ENCODE measurements at regions not wholly inside any gene's neighbourhood (a gene's known extent, or its start where the extent isn't known, plus 50 kb on each side); places are given as distances from the start of the nearest gene placed in this dataset.

DNA sequence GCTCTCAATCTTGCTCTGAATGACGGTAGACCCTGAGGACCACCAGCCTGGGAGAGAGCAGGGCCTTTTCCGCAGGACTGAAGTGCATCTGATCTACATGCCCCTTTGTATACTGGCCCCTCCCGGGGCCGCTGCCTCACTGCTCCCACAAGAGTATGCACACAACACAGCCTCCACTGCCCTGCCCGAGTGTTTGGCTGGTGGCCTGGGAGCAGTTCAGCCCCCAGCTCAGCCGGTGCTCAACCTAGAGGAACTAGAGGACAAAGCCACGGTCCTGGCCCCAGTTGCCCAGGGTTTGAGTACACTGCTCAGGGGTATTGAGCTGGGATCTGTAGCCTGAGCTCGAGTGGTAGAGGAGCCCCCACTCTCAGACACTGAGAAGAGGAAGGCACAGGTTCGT lies 118.9 kb upstream of the CAB39 start:
- DNase-seq (ENCODE audit: low spot score in 2 of 2, unreplicated experiment in 2 of 2), result no peak
- Mint-ChIP-seq H3K4me1 (no peaks in the 10 kb centered on the region), H3K4me3 (no peak overlapping the region), H3K36me3 (no peaks in the 10 kb centered on the region), H3K27me3 (ENCODE audit: low read depth) (peaks cover 13% of the 10 kb centered on the region), H3K27ac (no peak overlapping the region), H3K9me3 (no peaks in the 10 kb centered on the region)
- TF ChIP-seq, protein P1, sequence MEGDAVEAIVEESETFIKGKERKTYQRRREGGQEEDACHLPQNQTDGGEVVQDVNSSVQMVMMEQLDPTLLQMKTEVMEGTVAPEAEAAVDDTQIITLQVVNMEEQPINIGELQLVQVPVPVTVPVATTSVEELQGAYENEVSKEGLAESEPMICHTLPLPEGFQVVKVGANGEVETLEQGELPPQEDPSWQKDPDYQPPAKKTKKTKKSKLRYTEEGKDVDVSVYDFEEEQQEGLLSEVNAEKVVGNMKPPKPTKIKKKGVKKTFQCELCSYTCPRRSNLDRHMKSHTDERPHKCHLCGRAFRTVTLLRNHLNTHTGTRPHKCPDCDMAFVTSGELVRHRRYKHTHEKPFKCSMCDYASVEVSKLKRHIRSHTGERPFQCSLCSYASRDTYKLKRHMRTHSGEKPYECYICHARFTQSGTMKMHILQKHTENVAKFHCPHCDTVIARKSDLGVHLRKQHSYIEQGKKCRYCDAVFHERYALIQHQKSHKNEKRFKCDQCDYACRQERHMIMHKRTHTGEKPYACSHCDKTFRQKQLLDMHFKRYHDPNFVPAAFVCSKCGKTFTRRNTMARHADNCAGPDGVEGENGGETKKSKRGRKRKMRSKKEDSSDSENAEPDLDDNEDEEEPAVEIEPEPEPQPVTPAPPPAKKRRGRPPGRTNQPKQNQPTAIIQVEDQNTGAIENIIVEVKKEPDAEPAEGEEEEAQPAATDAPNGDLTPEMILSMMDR (IDR thresholded peaks at IDR 0.05; ENCODE audit: unreplicated experiment), result no peak

DNA sequence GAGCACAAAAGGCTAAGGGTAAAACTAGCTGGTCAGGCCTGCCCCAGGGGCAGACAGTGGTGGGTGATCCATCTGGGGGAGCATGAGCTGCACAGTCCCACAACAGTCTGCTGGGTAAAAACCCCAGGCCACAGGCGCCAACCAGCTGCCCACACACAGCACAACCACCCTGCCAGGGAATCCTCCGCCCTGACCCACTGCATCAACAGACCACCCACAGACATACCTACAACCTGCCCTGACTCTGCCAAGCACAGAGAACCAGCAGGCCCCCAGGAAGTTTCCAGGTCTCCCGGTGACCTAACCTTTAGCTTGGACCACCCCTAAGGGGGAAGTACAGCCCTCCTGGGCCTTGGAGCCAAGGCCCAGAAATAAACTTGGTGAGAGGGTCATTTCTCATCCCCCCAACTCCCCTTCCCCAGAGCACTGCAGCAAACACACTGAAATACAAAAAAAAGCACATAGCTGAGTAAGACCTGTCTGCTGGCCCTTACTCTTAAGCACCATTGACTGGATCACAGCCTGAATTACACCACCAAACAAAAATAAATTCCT lies 118.3 kb upstream of the CAB39 start:
- DNase-seq (ENCODE audit: low spot score in 2 of 2, unreplicated experiment in 2 of 2), result no peak
- no peak overlapping the region for H3K4me3 Mint-ChIP-seq

DNA sequence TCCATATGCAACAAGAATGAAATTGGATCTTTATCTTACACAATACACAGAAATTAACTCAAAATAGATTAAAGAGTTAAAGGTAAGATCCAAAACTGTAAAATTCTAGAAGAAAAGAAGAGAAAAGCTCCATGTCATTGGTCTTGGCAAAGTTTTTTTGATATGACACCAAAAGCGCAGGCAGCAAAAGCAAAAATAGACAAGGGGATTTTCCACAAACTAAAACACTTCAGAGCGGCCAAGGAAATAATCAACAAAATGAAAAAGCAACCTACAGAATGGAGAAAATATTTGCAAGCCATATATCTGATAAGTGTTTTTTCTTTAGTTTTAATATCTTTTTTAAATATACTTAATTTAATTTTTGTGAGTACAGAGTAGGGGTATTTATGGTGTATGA lies 112.8 kb upstream of the CAB39 start:
- Mint-ChIP-seq H3K4me3 (no peak overlapping the region), H3K27ac (no peak overlapping the region), H3K9me3 (peaks cover 2% of the 10 kb centered on the region), H3K27me3 (ENCODE audit: low read depth) (peaks cover 17% of the 10 kb centered on the region), H3K4me1 (no peaks in the 10 kb centered on the region), H3K36me3 (no peaks in the 10 kb centered on the region)
- DNase-seq (ENCODE audit: low spot score in 2 of 2, unreplicated experiment in 2 of 2), result no peak
- TF ChIP-seq, protein P1 (IDR thresholded peaks at IDR 0.05; ENCODE audit: unreplicated experiment), result no peak

More for the DNA sequence above, 118.3 kb upstream of the CAB39 start:
- Mint-ChIP-seq H3K4me1 (no peaks in the 10 kb centered on the region), H3K9me3 (no peaks in the 10 kb centered on the region), H3K36me3 (no peaks in the 10 kb centered on the region), H3K27ac (no peak overlapping the region), H3K27me3 (ENCODE audit: low read depth) (peaks cover 13% of the 10 kb centered on the region)
- TF ChIP-seq, protein P1 (IDR thresholded peaks at IDR 0.05; ENCODE audit: unreplicated experiment), result no peak

DNA sequence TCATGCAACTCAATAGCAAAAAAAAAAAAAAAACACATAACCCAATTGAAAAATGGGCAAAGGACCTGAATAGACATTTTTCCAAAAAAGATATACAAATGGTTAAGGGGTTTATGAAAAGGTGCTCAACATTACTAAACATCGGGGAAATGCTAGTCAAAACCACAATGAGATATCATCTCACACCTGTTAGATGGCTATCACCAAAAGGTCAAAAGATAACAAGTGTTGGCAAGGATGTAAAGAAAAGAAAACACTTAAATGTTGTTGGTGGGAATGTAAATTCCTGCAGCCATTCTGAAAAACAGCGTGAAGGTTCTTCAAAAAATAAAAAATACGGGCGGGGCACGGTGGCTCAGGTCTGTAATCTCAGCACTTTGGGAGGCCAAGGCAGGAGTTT lies 112.4 kb upstream of the CAB39 start:
- H3K4me3 Mint-ChIP-seq, result no peak overlapping the region
- no peaks in the 10 kb centered on the region for H3K36me3 Mint-ChIP-seq
- peaks cover 20% of the 10 kb centered on the region for H3K27me3 Mint-ChIP-seq (ENCODE audit: low read depth)
- no peak overlapping the region for H3K27ac Mint-ChIP-seq
- TF ChIP-seq, protein P1 (IDR thresholded peaks at IDR 0.05; ENCODE audit: unreplicated experiment), result no peak
- H3K9me3 Mint-ChIP-seq, result peaks cover 5% of the 10 kb centered on the region
- H3K4me1 Mint-ChIP-seq, result no peaks in the 10 kb centered on the region
- no peak for DNase-seq (ENCODE audit: low spot score in 2 of 2, unreplicated experiment in 2 of 2)

DNA sequence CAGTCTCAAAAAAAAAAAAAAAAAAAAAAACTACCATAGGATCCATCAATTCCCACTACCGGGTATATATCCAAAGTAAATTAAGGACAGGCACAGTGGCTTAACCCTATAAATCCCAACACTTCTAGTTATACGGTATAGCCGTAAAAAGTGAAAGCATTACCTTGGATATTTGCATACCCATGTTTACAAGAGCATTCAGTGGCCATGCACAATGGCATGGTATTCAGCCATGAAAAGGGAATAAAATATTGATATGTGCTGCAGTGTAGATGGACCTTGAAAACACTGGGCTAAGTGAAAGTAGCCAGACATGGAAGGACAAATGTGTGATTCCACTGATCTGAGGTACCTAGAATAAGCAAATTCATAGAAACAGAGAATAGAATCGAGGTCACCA lies 111.8 kb upstream of the CAB39 start:
- peaks cover 5% of the 10 kb centered on the region for H3K9me3 Mint-ChIP-seq
- TF ChIP-seq, protein P1 (IDR thresholded peaks at IDR 0.05; ENCODE audit: unreplicated experiment), result no peak
- H3K4me3 Mint-ChIP-seq, result no peak overlapping the region
- peaks cover 25% of the 10 kb centered on the region for H3K27me3 Mint-ChIP-seq (ENCODE audit: low read depth)
- no peaks in the 10 kb centered on the region for H3K4me1 Mint-ChIP-seq
- no peak overlapping the region for H3K27ac Mint-ChIP-seq
- no peaks in the 10 kb centered on the region for H3K36me3 Mint-ChIP-seq
- no peak for DNase-seq (ENCODE audit: low spot score in 2 of 2, unreplicated experiment in 2 of 2)

DNA sequence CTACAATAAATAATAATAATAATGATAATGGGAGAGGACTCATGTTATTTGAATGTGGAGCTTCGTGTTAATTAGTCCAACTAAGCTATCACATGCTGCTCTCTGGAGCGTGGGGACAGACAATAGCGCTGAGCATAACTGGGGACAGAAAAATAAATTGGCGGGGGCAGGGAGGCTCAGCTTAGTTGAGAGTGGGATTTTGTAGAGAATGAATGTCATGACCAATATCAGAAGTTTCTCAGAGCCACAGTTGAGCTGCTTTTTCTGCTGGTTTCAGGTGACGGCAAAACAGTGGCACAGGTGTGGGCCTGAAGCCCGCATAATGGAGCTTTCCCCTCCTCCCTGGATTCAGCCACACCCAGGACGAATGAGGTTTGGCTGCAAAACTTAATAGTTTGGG lies 111.1 kb upstream of the CAB39 start:
- Mint-ChIP-seq H3K9me3 (peaks cover 6% of the 10 kb centered on the region), H3K4me3 (no peak overlapping the region), H3K4me1 (no peaks in the 10 kb centered on the region), H3K27me3 (ENCODE audit: low read depth) (peaks cover 29% of the 10 kb centered on the region), H3K27ac (no peak overlapping the region), H3K36me3 (no peaks in the 10 kb centered on the region)
- TF ChIP-seq, protein P1 (IDR thresholded peaks at IDR 0.05; ENCODE audit: unreplicated experiment), result no peak
- DNase-seq (ENCODE audit: low spot score in 2 of 2, unreplicated experiment in 2 of 2), result no peak

Measured in mesothelial cell of epicardium (in vitro differentiated cells).